HCT116 (cell line): ENCODE measurements at regions not wholly inside any gene's neighbourhood (a gene's known extent, or its start where the extent isn't known, plus 50 kb on each side); places are given as distances from the start of the nearest gene placed in this dataset.

Experiments
- ATAC-seq: fragments of 200-7000 bp; cut with Tn5 transposase; 2 replicates; pipeline ENCODE4 v1.9.1; 2020; ENCODE audit warnings: mild to moderate bottlenecking, moderate library complexity
- BruUV-seq: library from RNA; stranded (reverse); fragments of 400-500 nt; replicated peaks from 2 replicates; lab custom pipeline; 2021; lab: Mats Ljungman, UMichigan
- CTCF ChIA-PET: fragments of 300-600 bp; sonication (Branson Sonifier 250); formaldehyde crosslinking; loops from one replicate; lab custom pipeline; 2021; ENCODE audit warnings: antibody characterized with exemption; lab: Charles Lee
- POLR2A ChIA-PET: fragments of 300-600, 350-600 bp; sonication (Branson Sonifier 250); formaldehyde crosslinking; loops from one replicate; lab custom pipeline; 2021; ENCODE audit warnings: antibody characterized with exemption; lab: Charles Lee
- RAD21 ChIA-PET, 2 experiments: fragments of 300-600 bp; sonication (Branson Sonifier 250); formaldehyde crosslinking; loops; one replicate each; lab custom pipeline; 2023; ENCODE audit warnings: low total read pairs in 2 of 2; ENCODE audit not compliant: uncharacterized antibody in 2 of 2, unreplicated experiment in 2 of 2, low non-redundant PET in 1 of 2; lab: Charles Lee
- DNase-seq: peaks from one replicate; pipeline ENCODE4 v3.0.0-alpha.2; 2010; ENCODE audit warnings: low read depth, low spot score
- H2AFZ ChIP-seq: fragments of 200-600 bp; shearing (Covaris generic), sonication (generic); 2 replicates; pipeline ENCODE4 v1.6.1; 2017; ENCODE audit warnings: low read depth, mixed run types, mixed read lengths, antibody characterized with exemption, low read length; ENCODE audit not compliant: poor library complexity, severe bottlenecking
- H3K27ac ChIP-seq: 2 replicates; pipeline ENCODE4 v1.5.1; 2012; ENCODE audit warnings: low read depth, low read length
- H3K27me3 ChIP-seq: fragments of 200-600 bp; sonication (generic); 2 replicates; pipeline ENCODE4 v1.6.1; 2016; ENCODE audit warnings: mixed run types, low read length, mixed read lengths; ENCODE audit not compliant: insufficient read depth
- H3K36me3 ChIP-seq, 2 experiments: fragments of 200-500 bp in 1 of 2; fragments of 200-600 bp in 1 of 2; sonication (Bioruptor generic) in 1 of 2; sonication (generic) in 1 of 2; 2 replicates each; pipeline versions ENCODE4 v1.5.1 to v1.6.1; 2014 to 2016; ENCODE audit warnings: low read length in 2 of 2, inconsistent platforms in 1 of 2, mixed read lengths in 1 of 2, mixed run types in 1 of 2; ENCODE audit not compliant: insufficient read depth in 2 of 2, control insufficient read depth in 1 of 2
- H3K4me1 ChIP-seq, 2 experiments: fragments of 200-600 bp in 1 of 2; sonication (generic) in 1 of 2; 2 replicates each; pipeline versions ENCODE4 v1.5.1 to v1.6.1; 2012 to 2017; ENCODE audit warnings: low read length in 2 of 2, inconsistent platforms in 1 of 2, mild to moderate bottlenecking in 1 of 2, mixed read lengths in 1 of 2, mixed run types in 1 of 2, moderate library complexity in 1 of 2; ENCODE audit not compliant: insufficient read depth in 2 of 2, control insufficient read depth in 1 of 2
- H3K4me2 ChIP-seq: fragments of 200-600 bp; sonication (generic); 2 replicates; pipeline ENCODE4 v1.6.1; 2017; ENCODE audit warnings: mixed run types, low read length, mixed read lengths
- H3K4me3 ChIP-seq, 2 experiments: fragments of 200-600 bp in 1 of 2; sonication (generic) in 1 of 2; replicated peaks in 1 of 2; 2 replicates each; pipeline ENCODE4 v1.5.1; 2011 to 2016; ENCODE audit warnings: low read length in 2 of 2, control low read depth in 1 of 2, low read depth in 1 of 2, mild to moderate bottlenecking in 1 of 2, mixed read lengths in 1 of 2, mixed run types in 1 of 2
- H3K79me2 ChIP-seq: fragments of 200-600 bp; sonication (generic); 2 replicates; pipeline ENCODE4 v1.6.1; 2017; ENCODE audit warnings: mild to moderate bottlenecking, mixed run types, low read length, moderate library complexity, mixed read lengths; ENCODE audit not compliant: insufficient read depth
- H3K9ac ChIP-seq: fragments of 200-600 bp; sonication (generic); 2 replicates; pipeline ENCODE4 v1.6.1; 2016; ENCODE audit warnings: low read length, mixed read lengths
- H3K9me2 ChIP-seq: fragments of 200-600 bp; sonication (generic), shearing (Covaris generic); 2 replicates; pipeline ENCODE4 v1.6.1; 2017; ENCODE audit warnings: mixed run types, mild to moderate bottlenecking, moderate library complexity; ENCODE audit not compliant: insufficient read depth
- H3K9me3 ChIP-seq, 2 experiments: fragments of 200-500 bp in 1 of 2; fragments of 200-600 bp in 1 of 2; sonication (Bioruptor generic) in 1 of 2; sonication (generic) in 1 of 2; 2 replicates each; pipeline ENCODE4 v1.6.1; 2014 to 2017; ENCODE audit warnings: low read length in 2 of 2, mixed read lengths in 2 of 2, inconsistent platforms in 1 of 2, low read depth in 1 of 2, mild to moderate bottlenecking in 1 of 2, mixed run types in 1 of 2, moderate library complexity in 1 of 2; ENCODE audit not compliant: control insufficient read depth in 1 of 2, insufficient read depth in 1 of 2
- H4K20me1 ChIP-seq: fragments of 200-600 bp; sonication (generic), shearing (Covaris generic); 2 replicates; pipeline ENCODE4 v1.6.1; 2017; ENCODE audit warnings: mixed run types, mild to moderate bottlenecking, moderate library complexity; ENCODE audit not compliant: insufficient read depth
- CBX3 ChIP-seq: IDR thresholded peaks from 2 replicates; pipeline ENCODE4 v1.6.1; 2012; ENCODE audit warnings: low read depth
- CEBPB ChIP-seq: IDR thresholded peaks from 2 replicates; pipeline ENCODE4 v1.6.1; 2012; ENCODE audit warnings: low read depth
- EGR1 ChIP-seq: IDR thresholded peaks from 2 replicates; pipeline ENCODE4 v1.6.1; 2012; ENCODE audit warnings: low read depth
- ELF1 ChIP-seq: IDR thresholded peaks from 2 replicates; pipeline ENCODE4 v1.6.1; 2012; ENCODE audit warnings: low read depth, borderline replicate concordance
- EZH2phosphoT487 ChIP-seq: fragments of 200-600 bp; IDR thresholded peaks from 2 replicates; pipeline ENCODE4 v1.6.1; 2018; ENCODE audit warnings: antibody characterized with exemption, borderline replicate concordance
- POLR2AphosphoS5 ChIP-seq: IDR thresholded peaks from 2 replicates; pipeline ENCODE4 v1.6.1; 2011; ENCODE audit warnings: mild to moderate bottlenecking, low read depth, low read length, moderate library complexity
- SIN3A ChIP-seq: IDR thresholded peaks from 2 replicates; pipeline ENCODE4 v1.6.1; 2012; ENCODE audit warnings: low read depth
- SP1 ChIP-seq: IDR thresholded peaks from 2 replicates; pipeline ENCODE4 v1.6.1; 2012; ENCODE audit warnings: low read depth
- TCF7L2 ChIP-seq: IDR thresholded peaks from 2 replicates; pipeline ENCODE4 v1.7.0; 2011; ENCODE audit warnings: borderline replicate concordance, inconsistent platforms; ENCODE audit not compliant: insufficient read depth, insufficient read length; ENCODE audit errors: extremely low read depth
- ZFX ChIP-seq: fragments of 450-650 bp; IDR thresholded peaks from 2 replicates; pipeline ENCODE4 v1.6.1; 2017
- ZNF274 ChIP-seq: fragments of 200-500 bp; sonication (Bioruptor generic); IDR thresholded peaks from 2 replicates; pipeline ENCODE4 v1.6.1; 2014; ENCODE audit warnings: mild to moderate bottlenecking, low read depth, low read length, inconsistent platforms
- intact Hi-C: fragments of 100-400 bp; cut with micrococcal nuclease; formaldehyde crosslinking; loops from 2 replicates; pipeline ENCODE4 v1.10.0; 2022
- TF ChIP-seq, protein P1 (sequence below): IDR thresholded peaks from 2 replicates; pipeline ENCODE4 v1.6.1; 2012; ENCODE audit warnings: low read depth

DNA sequence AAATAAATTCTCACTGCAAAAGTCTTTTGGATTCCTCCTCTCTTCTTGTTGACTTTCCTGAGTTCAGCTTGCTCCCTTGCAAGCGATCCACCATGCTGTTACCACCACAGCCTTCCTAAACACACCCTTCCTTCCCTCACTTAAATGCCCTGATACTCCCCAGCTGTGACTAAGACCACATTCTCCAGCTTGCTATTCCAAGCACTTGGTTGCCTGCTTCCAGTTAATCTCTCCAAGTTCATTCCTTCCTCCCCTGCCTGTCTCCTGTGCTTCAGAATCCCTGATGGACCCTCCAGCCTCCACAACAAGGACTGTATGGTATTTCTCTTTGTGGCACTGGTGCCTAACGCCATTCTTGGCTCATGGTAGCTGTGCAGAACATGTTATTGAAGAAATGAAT is 603.9 kb upstream of the CADM1 start:
- intact Hi-C loops, result no loop called here
- no TSS peak for BruUV-seq
- no peak for DNase-seq
- Histone ChIP-seq H3K9me2 (no peaks in the 10 kb centered on the region), H3K4me1 (0 out of 4 replicates have a peak, but pooled peaks cover 0 to 5% of the 10 kb centered on the region in 2 experiments), H4K20me1 (no peaks in the 10 kb centered on the region), H3K4me2 (no peak overlapping the region), H3K9me3 (no peaks in the 10 kb centered on the region), H3K27ac (no peak overlapping the region), H3K36me3 (no peaks in the 10 kb centered on the region), H2AFZ (no peak overlapping the region), H3K27me3 (no peaks in the 10 kb centered on the region), H3K9ac (no peak overlapping the region), H3K4me3 (no peak overlapping the region), H3K79me2 (no peaks in the 10 kb centered on the region)
- ATAC-seq, result no peak
- ChIA-PET RAD21 (no interaction called here), CTCF (no interaction called here), POLR2A (no interaction called here)
- TF ChIP-seq SP1 (no peak), POLR2AphosphoS5 (no peak), EGR1 (no peak), SIN3A (no peak), ELF1 (no peak), TCF7L2 (no peak), CEBPB (no peak), CBX3 (no peak)

DNA sequence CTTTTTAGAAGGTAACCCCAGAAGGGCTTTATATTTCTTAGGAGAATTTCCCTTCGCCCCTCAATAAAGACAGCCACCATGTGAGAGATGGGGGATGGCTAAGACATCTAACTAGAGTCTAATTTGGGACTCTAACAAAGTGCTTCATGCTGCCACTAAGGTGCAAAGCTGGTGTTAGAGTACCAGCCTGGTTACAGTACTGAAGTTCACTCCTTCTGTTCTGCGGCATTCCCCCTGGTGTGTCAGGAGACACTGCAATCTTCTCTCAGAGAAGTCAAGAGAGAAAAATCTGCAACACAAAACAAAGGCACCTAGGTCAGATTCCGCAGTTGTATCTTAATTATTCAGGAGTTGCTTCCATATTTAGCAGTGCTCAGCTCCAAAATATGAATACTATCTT is 603.0 kb upstream of the CADM1 start:
- Histone ChIP-seq H3K36me3 (no peaks in the 10 kb centered on the region), H3K79me2 (no peaks in the 10 kb centered on the region), H3K27ac (no peak overlapping the region), H3K9me2 (no peaks in the 10 kb centered on the region), H3K9ac (no peak overlapping the region), H4K20me1 (no peaks in the 10 kb centered on the region), H2AFZ (no peak overlapping the region), H3K27me3 (no peaks in the 10 kb centered on the region), H3K9me3 (no peaks in the 10 kb centered on the region), H3K4me3 (no peak overlapping the region), H3K4me2 (no peak overlapping the region), H3K4me1 (0 out of 4 replicates have a peak, but pooled peaks cover 0 to 5% of the 10 kb centered on the region in 2 experiments)
- no peak for ATAC-seq
- DNase-seq, result no peak
- RAD21 ChIA-PET, result no interaction called here
- no peak for TF ChIP-seq ZFX
- TF ChIP-seq, protein P1, sequence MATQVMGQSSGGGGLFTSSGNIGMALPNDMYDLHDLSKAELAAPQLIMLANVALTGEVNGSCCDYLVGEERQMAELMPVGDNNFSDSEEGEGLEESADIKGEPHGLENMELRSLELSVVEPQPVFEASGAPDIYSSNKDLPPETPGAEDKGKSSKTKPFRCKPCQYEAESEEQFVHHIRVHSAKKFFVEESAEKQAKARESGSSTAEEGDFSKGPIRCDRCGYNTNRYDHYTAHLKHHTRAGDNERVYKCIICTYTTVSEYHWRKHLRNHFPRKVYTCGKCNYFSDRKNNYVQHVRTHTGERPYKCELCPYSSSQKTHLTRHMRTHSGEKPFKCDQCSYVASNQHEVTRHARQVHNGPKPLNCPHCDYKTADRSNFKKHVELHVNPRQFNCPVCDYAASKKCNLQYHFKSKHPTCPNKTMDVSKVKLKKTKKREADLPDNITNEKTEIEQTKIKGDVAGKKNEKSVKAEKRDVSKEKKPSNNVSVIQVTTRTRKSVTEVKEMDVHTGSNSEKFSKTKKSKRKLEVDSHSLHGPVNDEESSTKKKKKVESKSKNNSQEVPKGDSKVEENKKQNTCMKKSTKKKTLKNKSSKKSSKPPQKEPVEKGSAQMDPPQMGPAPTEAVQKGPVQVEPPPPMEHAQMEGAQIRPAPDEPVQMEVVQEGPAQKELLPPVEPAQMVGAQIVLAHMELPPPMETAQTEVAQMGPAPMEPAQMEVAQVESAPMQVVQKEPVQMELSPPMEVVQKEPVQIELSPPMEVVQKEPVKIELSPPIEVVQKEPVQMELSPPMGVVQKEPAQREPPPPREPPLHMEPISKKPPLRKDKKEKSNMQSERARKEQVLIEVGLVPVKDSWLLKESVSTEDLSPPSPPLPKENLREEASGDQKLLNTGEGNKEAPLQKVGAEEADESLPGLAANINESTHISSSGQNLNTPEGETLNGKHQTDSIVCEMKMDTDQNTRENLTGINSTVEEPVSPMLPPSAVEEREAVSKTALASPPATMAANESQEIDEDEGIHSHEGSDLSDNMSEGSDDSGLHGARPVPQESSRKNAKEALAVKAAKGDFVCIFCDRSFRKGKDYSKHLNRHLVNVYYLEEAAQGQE, result no peak
- TF ChIP-seq ZNF274, result no peak
- no peak for TF ChIP-seq EZH2phosphoT487
- POLR2A ChIA-PET, result no interaction called here
- BruUV-seq, result no TSS peak
- CTCF ChIA-PET, result no interaction called here
- intact Hi-C loops, result no loop called here
